NCI-H1092 treated with DMSO at 0.1 percent for 48 hours (cell line): ENCODE measurements at regions not wholly inside any gene's neighbourhood (a gene's known extent, or its start where the extent isn't known, plus 50 kb on each side); places are given as distances from the start of the nearest gene placed in this dataset.

Source experiments
- DNase-seq: peaks from one replicate; lab custom pipeline; 2025; lab: John Stamatoyannopoulos, UW

GRCh38 chr16:48829336-48830310 lies 219.6 kb upstream of the N4BP1 start:
- no peak for DNase-seq

DNA sequence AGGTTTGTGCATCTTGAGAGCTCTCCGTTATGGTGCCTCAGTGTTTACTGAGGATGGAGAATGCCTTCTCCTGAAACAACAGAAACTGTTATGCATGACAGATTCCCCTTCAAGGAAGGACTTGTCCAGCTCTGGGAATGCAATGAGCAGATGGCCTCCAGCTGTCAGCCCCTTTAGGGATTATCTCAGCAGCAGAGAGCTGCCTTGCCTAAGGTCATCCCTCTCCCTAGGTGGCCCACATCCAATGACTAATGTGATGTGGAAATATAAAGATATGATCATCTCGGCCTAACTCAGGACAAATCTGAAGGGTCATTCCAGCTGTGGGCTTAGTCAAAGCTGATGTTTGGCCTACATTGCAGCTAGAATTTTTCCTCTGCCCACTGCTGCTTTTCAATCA lies 214.3 kb upstream of the N4BP1 start:
- no peak for DNase-seq

DNA sequence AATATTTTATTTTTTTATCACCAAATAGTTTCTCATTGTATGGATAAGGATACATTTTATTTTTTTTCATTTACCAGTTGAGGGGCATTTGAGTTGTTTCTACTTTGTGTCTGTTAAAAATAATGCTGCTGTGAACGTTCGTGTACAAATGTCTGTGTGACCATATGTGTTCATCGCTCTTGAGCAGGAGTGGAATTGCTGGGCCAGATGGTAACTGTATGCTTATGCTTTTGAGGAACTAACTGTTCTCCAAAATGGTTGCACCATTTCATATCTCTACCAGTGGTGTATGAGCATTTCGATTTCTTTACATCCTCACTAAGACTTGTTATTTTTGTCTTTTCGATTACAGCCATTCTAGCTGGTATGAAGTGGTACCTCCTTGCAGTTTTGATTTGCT lies 212.5 kb upstream of the N4BP1 start:
- no peak for DNase-seq

GRCh38 chr16:48820379-48820778 lies 210.4 kb upstream of the N4BP1 start:
- no peak for DNase-seq

- DNase-seq: no peak
Measured at GRCh38 chr16:48818257-48818656, 208.3 kb upstream of the N4BP1 start.

DNA sequence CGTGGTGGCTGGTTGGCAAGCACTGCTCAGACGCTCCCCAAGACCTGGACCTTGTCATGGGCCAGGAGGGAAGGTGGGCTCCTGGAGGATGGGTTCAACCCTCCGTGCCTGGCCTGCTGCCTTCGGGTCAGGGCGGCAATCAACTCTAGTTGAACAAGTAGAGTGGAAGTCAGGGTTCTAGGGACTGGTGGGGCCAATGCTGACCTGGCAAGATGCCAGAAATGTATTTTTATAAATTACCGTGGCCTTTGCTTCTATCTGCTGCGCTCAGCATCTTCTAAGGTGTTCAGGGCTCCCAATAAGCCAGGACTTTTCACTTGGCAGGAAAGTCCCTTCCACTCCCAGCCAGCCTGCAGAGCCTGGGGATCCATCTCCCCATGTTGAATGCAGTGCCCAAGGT lies 207.1 kb upstream of the N4BP1 start:
- no peak for DNase-seq

DNA sequence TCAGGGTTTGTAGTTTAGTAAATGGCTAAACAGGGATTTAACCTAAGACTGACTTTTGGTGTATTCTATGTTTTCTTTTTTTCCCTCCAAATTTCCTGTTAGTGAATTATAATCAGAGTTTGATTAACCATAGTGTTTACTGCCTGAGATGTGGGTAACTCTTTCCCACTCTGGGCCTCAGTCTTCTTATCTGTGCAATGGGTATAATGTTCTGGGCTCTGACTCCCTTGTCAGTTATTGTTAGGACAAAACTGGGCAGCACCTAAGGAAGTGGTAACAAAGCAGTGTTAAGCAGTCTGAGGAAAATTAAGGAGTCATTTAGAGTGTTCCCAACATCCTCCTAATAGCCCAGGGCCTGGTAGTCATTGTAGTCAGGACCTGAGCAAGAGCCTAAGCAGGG lies 206.4 kb upstream of the N4BP1 start:
- DNase-seq: no peak

GRCh38 chr16:48814994-48815393 lies 205.0 kb upstream of the N4BP1 start:
- no peak for DNase-seq

DNA sequence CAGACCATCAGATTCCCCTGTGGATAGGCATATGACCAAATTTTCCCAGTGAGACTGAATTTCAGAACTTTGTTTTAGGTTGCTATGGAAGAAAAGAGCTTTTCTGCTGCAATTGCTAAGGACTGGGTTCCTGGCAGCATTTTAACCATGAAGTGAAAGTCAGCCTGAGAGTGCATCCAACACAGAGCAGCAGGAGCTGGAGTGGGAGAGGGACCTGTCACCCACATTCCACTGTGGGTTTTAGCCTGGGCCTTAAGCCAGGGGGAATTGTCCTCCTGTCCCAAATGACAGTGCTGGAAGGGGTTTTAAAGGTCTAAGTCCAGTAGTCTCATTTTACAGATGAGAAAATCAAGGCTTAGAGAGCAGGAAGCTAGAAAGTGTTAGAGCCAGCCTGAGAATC lies 203.5 kb upstream of the N4BP1 start:
- no peak for DNase-seq

DNA sequence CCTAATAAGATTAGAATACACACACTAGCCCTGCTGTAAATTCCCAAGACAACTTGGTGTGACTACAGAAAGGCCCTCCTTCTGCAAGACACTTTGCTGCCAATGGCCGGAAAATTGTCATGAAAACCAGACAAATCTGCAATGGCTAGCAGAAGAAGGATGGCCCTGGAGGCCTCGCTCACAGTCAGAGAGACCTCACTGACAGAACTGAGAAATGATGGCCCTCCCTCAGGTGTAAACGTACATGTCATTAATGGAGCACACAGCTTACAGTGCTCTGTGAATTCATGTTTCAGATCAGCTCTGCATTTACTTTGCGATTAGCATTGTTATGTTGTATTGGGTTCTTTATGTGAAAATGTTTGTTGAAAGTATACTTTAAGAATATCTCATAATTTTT lies 202.9 kb upstream of the N4BP1 start:
- no peak for DNase-seq

GRCh38 chr16:48811478-48811877 lies 201.5 kb upstream of the N4BP1 start:
- no peak for DNase-seq

DNA sequence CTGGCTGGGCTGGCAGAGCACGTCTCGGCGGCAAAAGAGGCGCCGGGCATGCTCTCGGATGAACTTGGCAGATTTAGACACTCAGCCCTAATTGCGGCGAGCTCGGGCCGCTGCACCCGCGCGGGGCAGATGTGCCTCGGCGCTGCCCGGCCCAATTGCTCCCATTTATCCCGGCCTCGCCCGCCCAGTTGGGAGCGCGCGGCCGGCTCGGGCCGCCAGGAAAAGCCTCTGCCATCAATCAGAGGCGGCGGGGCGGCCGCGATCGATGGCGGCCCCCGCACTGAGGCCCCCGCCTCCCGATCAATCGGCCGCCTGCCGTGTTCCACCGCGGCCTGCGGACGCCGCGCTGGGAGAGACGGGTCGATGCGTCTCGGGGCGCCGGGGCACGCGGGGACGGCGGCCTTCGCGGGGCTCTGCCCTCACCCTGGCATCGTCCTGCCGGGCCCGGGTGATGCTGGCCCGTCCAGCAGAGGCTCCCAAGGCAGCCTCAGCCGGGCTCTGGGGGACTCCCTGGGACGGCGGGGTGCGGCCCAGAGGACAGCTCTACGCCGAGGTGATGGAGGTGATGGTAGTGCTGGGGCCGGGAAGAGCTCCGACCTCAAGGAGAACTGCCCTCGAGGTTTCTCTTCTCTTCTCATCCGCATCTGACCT lies 200.9 kb upstream of the N4BP1 start:
- no peak for DNase-seq

DNA sequence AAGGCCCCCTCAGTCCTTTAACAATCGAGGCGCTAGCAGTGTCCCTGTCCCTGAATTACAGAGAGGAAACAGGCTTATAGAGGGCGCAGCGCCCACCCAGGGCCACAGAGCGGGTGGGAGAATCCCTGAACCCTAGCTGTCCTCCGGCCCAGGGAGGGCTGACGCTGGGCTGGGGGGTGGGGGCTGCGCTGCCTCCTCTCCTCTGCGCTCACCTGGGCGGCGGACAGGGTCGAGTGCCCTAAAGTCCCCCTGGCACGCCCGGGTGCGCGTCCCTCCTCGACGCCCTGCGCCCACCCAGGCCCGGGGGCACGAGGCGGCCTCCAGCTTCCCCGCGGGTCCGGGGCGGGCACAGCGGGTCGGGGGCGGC lies 200.4 kb upstream of the N4BP1 start:
- no peak for DNase-seq

GRCh38 chr16:48790151-48790550 lies 180.2 kb upstream of the N4BP1 start:
- no peak for DNase-seq

GRCh38 chr16:48788475-48788874 lies 178.5 kb upstream of the N4BP1 start:
- no peak for DNase-seq

- DNase-seq: no peak
Measured at GRCh38 chr16:48745541-48745940, 135.6 kb upstream of the N4BP1 start.

GRCh38 chr16:48740964-48741363 lies 131.0 kb upstream of the N4BP1 start:
- no peak for DNase-seq

DNA sequence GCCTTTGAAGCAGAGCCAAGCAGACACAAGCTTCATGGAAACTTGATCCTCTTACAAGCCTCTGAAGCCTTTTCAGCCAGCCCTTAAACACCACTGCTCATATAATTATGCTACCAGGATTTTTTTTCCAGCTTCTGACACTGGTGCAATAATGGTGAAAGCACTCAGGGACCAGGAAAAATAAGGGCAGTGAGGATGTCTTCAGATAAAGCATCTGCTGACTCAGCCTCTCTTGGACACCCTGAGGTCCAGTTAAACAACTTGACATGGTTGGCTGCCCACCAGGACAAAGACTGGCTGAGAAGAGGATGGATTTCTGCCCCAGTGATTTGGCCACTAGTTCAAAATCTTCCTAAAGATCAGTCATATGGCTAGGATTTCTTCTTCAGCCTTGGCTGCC lies 124.2 kb upstream of the N4BP1 start:
- DNase-seq: peak; percentile 21

DNA sequence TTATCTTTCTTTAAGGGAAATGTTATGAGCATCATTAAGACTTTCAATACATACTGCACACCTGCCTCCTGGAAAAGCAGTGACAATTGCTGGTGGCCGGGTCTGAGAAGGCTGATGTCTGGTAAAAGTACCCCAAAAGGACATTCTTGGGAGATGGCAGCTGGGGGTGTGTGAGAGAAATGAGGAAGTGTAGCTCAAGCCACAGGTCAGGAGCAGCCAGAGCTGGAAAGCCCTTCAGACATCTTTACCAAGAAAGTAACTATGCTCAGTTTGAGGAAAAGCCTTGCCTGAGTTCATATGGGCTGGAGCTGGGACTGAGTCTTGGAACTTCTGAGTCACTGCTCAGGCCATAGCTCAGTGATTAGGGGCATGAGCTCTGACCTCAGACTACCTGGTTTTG lies 94.7 kb upstream of the N4BP1 start:
- DNase-seq: no peak

DNA sequence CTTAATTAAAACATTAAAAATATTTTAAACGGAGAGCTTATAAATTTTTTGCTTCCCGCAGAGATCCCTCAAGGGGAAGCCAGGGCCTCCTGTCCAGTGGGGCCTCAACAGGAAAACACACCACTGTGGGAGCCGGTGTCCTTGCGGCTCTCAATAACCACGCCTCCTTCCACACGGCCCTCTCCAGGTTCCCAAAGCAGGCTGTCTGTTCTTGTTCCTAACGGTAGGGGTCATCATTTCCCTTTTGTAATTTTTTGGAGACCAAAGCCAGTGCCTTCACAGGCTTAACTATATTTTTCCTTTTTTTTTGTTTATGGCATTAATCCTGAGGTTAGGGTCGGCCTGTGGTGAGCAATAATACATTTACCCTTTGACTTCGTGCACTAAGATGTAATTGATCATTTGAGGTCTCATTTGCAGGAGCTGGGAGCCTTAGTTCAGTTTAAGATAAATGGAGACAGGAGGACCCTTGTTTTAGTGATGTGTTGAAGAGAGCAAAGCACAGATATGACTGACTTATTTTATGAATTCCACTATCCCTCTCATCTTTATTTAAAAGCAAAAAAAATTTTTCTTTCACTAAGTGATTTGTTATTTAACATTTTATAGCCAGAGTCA lies 77.5 kb upstream of the N4BP1 start:
- DNase-seq: peak; percentile 86

DNA sequence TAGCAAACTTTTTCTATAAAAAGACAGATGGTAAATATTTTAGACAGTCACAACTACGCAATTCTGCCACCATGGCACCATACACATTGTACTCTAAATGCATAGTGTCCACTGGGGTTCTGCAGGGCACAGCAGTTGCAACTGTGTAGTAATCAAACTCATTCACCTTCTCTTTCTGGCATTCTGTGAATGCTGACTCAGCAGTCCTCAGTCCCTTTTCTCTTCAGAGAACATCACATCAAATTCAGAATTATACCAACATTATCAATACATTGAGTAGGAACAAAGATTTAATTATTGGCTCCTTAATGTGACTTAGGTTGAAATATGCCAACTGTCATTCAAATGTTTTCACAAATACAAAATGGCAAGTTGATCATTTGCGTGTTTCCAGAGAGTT lies 74.2 kb upstream of the N4BP1 start:
- DNase-seq: no peak

DNA sequence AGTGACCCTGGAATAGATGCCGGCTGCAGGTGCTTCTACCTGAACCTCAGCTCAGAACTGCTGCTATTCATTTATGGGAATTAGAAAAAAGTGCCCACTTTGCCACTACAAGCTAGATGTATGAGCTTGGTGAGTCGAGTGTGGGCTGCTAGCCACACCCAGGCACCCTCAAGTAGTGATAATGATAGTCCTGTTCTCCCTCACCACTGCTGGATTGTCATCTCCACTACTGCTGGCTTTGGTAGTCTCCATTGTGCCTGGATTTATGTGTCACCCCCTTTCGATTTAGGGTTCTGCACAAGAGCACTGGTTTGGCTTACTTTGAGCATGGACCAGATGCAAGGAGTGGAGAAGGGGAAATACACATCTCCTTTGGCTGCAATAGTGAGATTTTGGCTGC lies 73.0 kb upstream of the N4BP1 start:
- no peak for DNase-seq

DNA sequence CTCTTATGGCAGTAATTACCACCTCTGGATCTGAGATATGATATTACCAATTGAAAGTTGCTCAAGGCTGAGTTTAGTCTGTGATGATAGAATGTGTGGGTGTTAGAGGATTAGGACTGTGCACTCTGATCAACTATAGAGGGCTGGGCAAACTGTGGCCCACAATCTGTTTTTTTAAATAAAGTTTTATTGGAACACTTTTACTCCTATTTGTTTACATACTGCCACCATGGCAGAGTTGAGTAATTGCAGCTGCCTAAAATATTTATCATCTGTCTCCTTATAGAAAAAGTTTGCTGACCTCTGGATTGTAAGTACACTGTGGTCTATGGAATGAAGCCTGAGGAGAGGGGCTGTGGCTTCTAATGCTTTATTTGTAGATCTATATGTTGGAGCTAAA lies 71.5 kb upstream of the N4BP1 start:
- no peak for DNase-seq
